ENCODE measurements at regions not wholly inside any gene's neighbourhood (a gene's known extent, or its start where the extent isn't known, plus 50 kb on each side); places are given as distances from the start of the nearest gene placed in this dataset.

- TF ChIP-seq CTCF (IDR thresholded peaks at IDR 0.05) (no peak), POLR2AphosphoS5 (IDR thresholded peaks at IDR 0.05) (no peak), POLR2A (IDR thresholded peaks at IDR 0.05) (no peak)
These were observed 1820.8 kb upstream of the FLRT2 start for GRCh38 chr14:83709116-83709515.

Measured in sigmoid colon (tissue), 4 donors.